ENCODE measurements at regions not wholly inside any gene's neighbourhood (a gene's known extent, or its start where the extent isn't known, plus 50 kb on each side); places are given as distances from the start of the nearest gene placed in this dataset.
"Not testable (repeated sequence)": the region's sequence is repeated elsewhere in the genome, so short reads cannot be mapped to it uniquely, and the experiment has no call there.

GRCh38 chr4:43089730-43090129 is 197.2 kb downstream of the GRXCR1 start:
- no peak for DNase-seq

DNA sequence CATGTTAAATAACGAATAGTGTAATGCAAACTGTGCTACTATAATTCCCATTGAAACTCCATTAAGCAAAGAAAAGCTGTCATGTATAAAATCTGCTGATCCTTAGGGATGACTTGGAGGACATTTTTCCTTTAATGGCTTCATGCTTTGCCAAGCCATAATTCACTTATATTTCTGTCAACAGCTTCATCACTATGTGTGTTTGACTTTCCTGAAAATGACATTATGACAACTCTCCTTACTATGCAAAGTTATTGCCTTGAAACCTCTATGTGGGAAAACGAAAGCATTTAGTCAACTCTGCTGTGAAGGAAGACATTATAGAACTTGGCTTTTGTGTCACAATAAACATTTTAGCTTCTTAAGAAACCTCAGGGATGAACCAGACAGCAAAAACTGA is 210.5 kb downstream of the GRXCR1 start:
- no peak for DNase-seq

GRCh38 chr4:43112139-43112538 is 219.6 kb downstream of the GRXCR1 start:
- no peak for DNase-seq

DNA sequence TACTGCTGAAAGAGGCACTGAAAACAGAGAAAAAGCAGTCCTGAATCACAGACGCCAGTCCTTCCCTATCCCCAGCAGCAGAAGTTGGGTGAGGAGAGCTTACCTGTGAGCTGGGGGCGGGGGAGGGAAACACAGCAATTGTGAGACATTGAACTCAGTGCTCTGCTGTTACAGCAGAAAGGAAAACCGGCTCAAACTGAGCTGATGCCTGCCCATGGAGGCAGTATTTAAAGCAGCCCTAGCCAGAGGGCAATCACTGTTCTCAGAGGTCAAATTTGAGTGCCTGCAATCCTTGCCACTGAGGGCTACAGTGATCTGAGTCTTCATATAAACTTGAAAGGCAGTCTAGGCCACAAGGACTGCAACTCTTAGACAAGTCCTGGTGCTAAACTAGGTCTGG is 220.7 kb downstream of the GRXCR1 start:
- no peak for DNase-seq

DNA sequence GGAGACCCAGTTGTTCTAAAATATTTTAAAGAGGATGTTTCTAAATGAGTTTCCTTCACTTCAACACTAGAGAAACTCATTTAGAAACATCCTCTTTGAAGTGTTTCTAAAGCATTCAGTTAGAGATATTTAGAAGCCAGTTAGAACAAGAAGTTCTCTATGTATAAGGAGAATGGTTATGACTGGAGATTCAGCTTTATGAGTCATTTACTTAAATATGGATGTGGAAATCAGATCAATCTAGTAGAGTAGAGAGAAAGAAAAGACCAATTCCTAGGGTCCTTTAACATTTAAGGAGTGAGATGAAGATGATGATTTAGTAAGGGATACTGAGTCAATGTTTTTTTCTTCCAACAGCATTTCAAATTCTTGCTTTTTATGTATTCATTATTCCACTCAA is 234.1 kb downstream of the GRXCR1 start:
- no peak for DNase-seq

- DNase-seq: no peak
These were observed 237.9 kb downstream of the GRXCR1 start for GRCh38 chr4:43130228-43131021.

DNA sequence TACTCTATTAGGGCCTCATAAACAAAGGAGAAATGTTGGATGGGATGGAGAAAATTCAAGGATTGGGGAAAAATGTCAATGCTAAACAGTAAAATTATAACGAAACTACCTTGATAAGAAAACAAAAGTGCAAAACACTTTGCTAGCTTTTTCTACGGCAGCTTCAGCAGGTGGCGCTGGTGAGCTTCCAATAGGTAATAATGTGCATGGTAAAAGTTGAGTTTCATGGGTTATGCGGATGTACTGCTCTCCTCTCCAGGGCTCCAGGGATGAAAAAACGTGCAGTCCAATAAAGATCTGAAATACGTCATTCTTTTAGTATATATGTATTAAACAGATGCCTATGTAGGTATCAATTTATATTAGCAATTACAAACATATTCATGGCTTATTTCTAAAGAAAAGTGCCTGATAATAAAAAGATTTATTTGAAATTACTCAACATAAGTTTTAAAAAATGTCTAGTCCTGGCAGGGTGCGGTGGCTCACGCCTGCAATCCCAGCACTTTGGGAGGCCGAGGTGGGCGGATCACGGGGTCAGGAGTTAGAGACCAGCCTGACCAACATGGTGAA is 239.6 kb downstream of the GRXCR1 start:
- DNase-seq: no peak

GRCh38 chr4:43133566-43133965 is 241.1 kb downstream of the GRXCR1 start:
- no peak for DNase-seq

GRCh38 chr4:43136752-43137151 is 244.2 kb downstream of the GRXCR1 start:
- DNase-seq: no peak

DNA sequence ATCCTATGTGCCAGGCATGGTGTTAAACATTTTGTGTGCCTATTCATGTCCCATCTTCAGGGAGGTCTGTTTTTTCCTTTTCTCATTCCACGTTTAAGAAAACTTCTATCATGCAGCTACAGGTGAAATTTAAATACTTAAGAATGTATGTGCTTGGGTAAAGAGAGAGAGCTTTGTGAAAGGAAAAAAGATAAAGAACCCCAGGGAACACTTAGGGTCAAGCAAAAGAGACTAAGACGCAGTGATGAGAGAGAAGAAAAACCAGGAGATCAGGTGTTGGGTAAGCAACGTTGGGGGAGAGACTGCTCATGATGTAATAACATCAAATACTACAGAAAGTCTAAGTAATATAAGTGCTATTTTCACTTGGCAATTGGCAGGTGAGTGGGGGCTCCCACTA is 253.7 kb downstream of the GRXCR1 start:
- DNase-seq: no peak

GRCh38 chr4:43148481-43148880 is 256.0 kb downstream of the GRXCR1 start:
- no peak for DNase-seq

GRCh38 chr4:43163101-43163792 is 270.7 kb downstream of the GRXCR1 start:
- no peak for DNase-seq

DNA sequence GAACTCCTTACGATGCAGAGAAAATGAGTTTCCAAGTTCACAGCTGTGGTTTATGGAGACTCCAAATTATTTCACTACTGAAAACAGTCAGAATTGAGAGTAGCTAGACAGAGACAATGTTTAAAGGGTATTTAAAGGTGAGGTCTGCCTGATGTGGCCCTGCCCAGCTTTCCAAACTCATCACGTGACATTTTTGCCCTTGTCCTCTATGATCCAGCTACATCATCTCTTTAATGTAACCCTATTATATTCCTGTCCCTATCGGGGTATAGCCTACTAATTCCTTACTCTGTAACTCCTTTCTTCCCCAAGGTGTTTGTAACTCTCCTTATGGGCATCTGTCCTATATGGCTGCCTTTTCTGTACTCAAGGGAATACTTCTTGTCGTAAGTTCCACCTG is 297.2 kb downstream of the GRXCR1 start:
- no peak for DNase-seq

GRCh38 chr4:43212576-43212975 is 320.1 kb downstream of the GRXCR1 start:
- DNase-seq: not testable (repeated sequence)

DNA sequence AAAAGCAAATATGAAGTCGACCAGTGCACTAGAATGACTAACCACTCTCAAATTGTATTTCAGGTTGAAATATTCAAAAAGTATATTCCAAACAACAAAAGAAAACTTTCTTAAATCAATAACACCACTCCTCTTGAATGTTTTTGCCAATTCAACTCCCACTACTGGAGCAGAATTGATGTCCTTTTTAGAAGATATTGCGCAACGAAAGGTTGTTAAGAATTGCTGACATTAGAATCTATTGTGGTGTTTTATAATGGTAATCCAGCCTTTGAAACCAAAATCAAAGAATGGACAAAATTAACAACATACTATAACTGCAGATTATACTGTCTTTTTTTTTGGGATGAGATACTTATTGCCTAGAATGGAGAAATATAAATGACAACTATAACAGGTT is 331.3 kb downstream of the GRXCR1 start:
- DNase-seq: no peak

- DNase-seq: no peak
These were observed 332.0 kb downstream of the GRXCR1 start for GRCh38 chr4:43224559-43224958.

DNA sequence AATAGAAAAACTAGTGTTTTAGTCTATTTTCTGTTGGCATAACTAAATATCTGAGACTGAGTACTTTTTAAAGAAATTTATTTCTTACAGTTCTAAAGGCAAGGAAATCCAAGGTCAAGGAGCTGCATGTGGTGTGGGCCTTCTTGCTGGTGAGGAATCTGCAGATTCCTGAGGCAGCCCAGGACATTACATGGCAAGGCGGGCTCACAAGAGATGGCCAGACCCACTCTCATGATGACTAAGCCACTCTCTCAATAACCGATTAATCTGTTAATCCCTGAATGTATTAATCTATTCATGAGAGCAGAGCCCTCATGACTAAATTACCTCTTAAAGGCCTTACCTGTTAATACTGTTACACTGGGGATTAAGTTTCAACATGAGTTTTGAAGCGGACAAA is 340.8 kb downstream of the GRXCR1 start:
- no peak for DNase-seq

GRCh38 chr4:43234626-43235415 is 342.3 kb downstream of the GRXCR1 start:
- DNase-seq: no peak

DNA sequence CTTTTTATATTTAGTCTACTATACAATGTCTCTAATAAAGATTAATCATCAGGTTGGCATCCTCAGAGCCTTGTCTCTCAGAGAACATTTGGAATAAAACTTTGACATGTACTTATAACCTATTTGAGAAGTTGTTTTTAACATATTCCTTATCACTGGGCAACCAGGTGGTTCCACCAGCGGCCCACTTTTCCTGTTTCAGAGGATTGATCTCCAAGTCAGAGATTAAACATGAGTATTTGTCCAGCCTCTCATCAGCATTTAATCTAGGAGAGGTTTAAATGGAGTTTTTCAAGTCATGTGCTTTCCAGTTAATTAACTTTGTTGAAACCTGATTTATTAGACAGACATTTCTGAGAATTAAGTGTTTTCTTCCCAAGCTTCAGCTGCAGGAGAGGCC is 345.5 kb downstream of the GRXCR1 start:
- no peak for DNase-seq

- DNase-seq: no peak
These were observed 346.1 kb downstream of the GRXCR1 start for GRCh38 chr4:43238585-43238984.

- DNase-seq: no peak
These were observed 348.6 kb downstream of the GRXCR1 start for GRCh38 chr4:43241104-43241503.

- DNase-seq: no peak
These were observed 350.1 kb downstream of the GRXCR1 start for GRCh38 chr4:43242606-43243005.

DNA sequence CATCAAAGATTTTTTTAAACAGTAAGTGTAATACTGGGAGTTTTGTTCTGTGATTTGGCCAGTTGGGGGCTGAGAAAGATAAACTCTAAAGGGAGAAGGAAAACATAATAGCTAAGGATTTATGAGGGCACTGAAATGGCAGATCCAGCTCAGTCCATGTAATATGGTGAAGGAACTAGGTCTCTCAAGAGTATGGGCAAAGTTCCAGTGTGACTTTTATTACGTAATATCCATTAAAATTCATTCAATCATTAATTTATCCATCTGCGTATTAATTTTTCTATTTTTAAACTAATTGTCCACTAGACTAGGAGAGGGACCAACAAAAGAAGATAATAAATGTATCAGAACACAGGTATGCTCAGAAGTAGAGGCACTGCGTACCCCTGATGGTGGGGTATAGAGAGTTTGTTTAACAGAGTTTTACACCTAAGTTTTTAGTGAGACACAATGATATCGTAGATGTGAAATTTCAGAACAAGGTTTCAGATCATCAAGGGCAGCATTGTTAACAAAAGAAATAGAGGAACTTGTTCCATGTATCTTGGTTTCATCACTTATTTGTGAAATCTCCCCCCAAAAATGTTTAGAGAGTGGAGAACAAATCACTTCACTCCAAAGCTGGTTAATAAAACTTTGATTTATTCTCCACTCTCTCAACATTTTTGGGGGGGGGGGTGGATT is 351.1 kb downstream of the GRXCR1 start:
- no peak for DNase-seq
